Ascending aorta (tissue), 2 donors: ENCODE measurements at regions not wholly inside any gene's neighbourhood (a gene's known extent, or its start where the extent isn't known, plus 50 kb on each side); places are given as distances from the start of the nearest gene placed in this dataset.

Experiments
- DNase-seq, 2 donors: peaks; one replicate each; pipeline ENCODE4 v3.0.0-alpha.2; 2019; ENCODE audit warnings: low spot score in 2 of 2
- H3K27ac ChIP-seq, 2 donors: fragments of 200-600 bp; sonication (generic); one replicate each; pipeline ENCODE4 v1.5.1; 2016 to 2017; ENCODE audit warnings: mild to moderate bottlenecking in 1 of 2
- H3K27me3 ChIP-seq: fragments of 200-600 bp; sonication (generic); one replicate; pipeline ENCODE4 v1.5.1; 2017
- H3K36me3 ChIP-seq, 2 donors: fragments of 200-600 bp; sonication (generic); one replicate each; pipeline ENCODE4 v1.5.1; 2016
- H3K4me1 ChIP-seq, 2 donors: fragments of 200-600 bp; sonication (generic); one replicate each; pipeline ENCODE4 v1.5.1; 2016 to 2017; ENCODE audit warnings: mild to moderate bottlenecking in 1 of 2
- H3K4me3 ChIP-seq, 2 donors: fragments of 200-600 bp; sonication (generic); one replicate each; pipeline ENCODE4 v1.5.1; 2016 to 2017; ENCODE audit warnings: mild to moderate bottlenecking in 1 of 2
- H3K9me3 ChIP-seq, 2 donors: fragments of 200-600 bp; sonication (generic); one replicate each; pipeline ENCODE4 v1.5.1; 2016
- intact Hi-C: fragments of 100-400 bp; cut with DNase I; formaldehyde crosslinking; loops from one replicate; pipeline ENCODE4 v1.15.1; 2023
- TF ChIP-seq, protein P1 (sequence below), 3 experiments: fragments of 200-600 bp in 2 of 3; fragments of 450-650 bp in 1 of 3; sonication (generic) in 2 of 3; IDR thresholded peaks; one replicate each; pipeline ENCODE4 v1.5.1; 2016 to 2019; ENCODE audit warnings: antibody characterized with exemption in 3 of 3, mild to moderate bottlenecking in 1 of 3, moderate library complexity in 1 of 3

DNA sequence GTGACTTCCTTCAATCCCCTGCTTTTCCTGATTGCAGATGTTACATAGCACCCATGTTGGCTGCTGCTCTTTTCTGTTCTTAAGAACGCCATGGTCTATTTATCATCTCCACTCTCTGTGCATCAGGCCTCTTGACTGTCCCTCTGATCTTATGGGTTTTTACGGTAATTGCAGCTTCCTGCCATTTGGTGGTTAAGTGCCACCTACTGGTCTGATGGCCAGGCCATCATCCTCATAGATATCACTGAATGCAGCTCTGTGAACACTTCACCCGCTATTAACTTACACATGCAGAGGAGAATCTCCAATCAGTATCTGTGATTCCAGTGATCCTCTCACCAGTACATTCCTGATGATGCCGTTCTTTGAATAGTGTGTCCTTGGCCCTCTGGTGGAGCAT, 382.4 kb downstream of the TRAM1L1 start:
- no peak overlapping the region for H3K27ac ChIP-seq
- TF ChIP-seq, protein P1, sequence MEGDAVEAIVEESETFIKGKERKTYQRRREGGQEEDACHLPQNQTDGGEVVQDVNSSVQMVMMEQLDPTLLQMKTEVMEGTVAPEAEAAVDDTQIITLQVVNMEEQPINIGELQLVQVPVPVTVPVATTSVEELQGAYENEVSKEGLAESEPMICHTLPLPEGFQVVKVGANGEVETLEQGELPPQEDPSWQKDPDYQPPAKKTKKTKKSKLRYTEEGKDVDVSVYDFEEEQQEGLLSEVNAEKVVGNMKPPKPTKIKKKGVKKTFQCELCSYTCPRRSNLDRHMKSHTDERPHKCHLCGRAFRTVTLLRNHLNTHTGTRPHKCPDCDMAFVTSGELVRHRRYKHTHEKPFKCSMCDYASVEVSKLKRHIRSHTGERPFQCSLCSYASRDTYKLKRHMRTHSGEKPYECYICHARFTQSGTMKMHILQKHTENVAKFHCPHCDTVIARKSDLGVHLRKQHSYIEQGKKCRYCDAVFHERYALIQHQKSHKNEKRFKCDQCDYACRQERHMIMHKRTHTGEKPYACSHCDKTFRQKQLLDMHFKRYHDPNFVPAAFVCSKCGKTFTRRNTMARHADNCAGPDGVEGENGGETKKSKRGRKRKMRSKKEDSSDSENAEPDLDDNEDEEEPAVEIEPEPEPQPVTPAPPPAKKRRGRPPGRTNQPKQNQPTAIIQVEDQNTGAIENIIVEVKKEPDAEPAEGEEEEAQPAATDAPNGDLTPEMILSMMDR (IDR thresholded peaks at IDR 0.05): no peak
- intact Hi-C loops: no loop called here
- no peaks in the 10 kb centered on the region for H3K9me3 ChIP-seq
- no peak for DNase-seq
- H3K4me1 ChIP-seq: no peaks in the 10 kb centered on the region
- H3K27me3 ChIP-seq: no peaks in the 10 kb centered on the region
- no peak overlapping the region for H3K4me3 ChIP-seq
- H3K36me3 ChIP-seq: no peaks in the 10 kb centered on the region

DNA sequence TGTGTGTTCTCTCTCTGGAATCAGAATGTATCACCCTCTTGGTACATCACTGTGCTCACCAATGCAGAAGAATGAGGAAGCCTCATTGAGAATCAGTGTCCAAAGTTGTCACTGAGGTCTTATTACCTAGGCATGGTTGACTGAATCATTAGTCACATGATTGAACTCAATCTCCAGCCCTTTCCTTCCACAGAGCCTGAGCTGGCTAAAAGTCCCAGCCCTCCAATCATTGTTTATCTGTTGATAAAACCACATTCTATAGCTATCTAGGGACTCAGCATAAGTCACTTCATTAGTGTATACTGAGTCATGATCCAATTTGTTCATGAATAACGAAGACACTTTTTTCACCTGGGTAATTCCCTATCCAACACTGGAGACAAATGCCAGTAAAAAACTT, 396.8 kb downstream of the TRAM1L1 start:
- Histone ChIP-seq H3K27ac (no peak overlapping the region), H3K36me3 (no peaks in the 10 kb centered on the region), H3K27me3 (no peaks in the 10 kb centered on the region), H3K9me3 (no peaks in the 10 kb centered on the region), H3K4me1 (no peaks in the 10 kb centered on the region), H3K4me3 (no peak overlapping the region)
- DNase-seq: no peak
- intact Hi-C loops: no loop called here
- TF ChIP-seq, protein P1 (IDR thresholded peaks at IDR 0.05): no peak

DNA sequence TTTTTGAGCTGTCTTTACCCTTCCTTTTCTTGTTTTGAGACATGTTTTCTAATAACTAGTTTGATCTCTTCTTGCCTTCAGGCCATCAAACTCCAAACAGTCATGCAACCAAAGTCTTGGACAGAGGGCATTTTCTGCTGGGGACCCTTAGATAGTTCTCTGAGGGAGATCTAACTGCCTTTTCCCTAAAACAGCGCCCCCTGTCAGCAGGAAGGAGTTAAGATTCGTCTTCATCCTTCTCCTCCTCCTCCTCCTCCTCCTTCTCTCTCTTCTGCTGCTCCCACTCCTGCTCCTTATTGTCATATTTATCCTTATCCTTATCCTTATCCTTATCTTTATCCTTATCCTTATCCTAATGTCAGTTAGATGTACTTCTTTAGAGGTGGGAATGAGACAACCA, 417.2 kb downstream of the TRAM1L1 start:
- DNase-seq: no peak
- Histone ChIP-seq H3K9me3 (no peaks in the 10 kb centered on the region), H3K36me3 (no peaks in the 10 kb centered on the region), H3K27me3 (no peaks in the 10 kb centered on the region), H3K4me3 (no peak overlapping the region), H3K27ac (no peak overlapping the region), H3K4me1 (no peaks in the 10 kb centered on the region)
- TF ChIP-seq, protein P1 (IDR thresholded peaks at IDR 0.05): no peak
- intact Hi-C loops: no loop called here

DNA sequence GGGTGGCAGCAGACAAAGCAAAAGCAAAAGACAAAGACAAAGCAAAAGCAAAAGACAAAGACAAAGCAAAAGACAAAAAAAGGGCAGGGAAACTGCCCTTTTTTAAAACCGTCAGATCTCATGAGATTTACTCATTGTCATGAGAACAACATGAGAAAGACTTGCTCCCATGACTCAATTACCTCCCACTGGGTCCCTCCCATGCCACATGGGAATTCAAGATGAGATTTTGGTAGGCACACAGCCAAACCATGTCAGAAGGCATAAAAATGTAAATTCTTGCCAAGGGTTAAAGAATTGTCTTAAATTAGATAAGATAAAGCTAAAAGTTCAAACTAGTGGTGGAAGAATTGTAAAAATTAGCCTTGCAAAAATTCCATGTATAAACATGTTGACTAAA, 419.7 kb downstream of the TRAM1L1 start:
- TF ChIP-seq, protein P1 (IDR thresholded peaks at IDR 0.05): no peak
- Histone ChIP-seq H3K27ac (no peak overlapping the region), H3K4me1 (no peaks in the 10 kb centered on the region), H3K27me3 (no peaks in the 10 kb centered on the region), H3K36me3 (no peaks in the 10 kb centered on the region), H3K9me3 (no peaks in the 10 kb centered on the region), H3K4me3 (no peak overlapping the region)
- intact Hi-C loops: no loop called here
- no peak for DNase-seq

DNA sequence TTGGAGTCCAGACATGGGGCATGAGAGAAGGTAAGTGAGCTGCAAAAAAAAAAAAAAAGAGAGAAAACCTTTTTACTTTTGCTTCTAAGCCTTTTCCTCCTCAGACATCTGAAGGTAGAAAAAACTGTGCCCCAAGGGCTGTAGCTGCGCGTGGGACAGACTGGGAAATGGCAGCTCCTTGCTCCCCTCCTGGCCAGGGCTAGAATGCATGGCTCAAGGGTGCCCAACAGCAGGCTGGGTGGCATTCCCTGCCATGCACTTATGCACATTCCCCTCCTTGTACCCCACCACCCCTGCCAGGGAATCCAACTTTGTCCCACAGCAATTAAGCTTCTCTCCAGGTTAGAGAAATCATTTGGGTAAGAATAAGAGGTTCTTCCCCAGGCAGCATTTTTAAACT, 421.2 kb downstream of the TRAM1L1 start:
- H3K9me3 ChIP-seq: no peaks in the 10 kb centered on the region
- H3K27me3 ChIP-seq: no peaks in the 10 kb centered on the region
- TF ChIP-seq, protein P1 (IDR thresholded peaks at IDR 0.05): no peak
- intact Hi-C loops: no loop called here
- no peak overlapping the region for H3K4me3 ChIP-seq
- H3K27ac ChIP-seq: no peak overlapping the region
- no peaks in the 10 kb centered on the region for H3K36me3 ChIP-seq
- no peaks in the 10 kb centered on the region for H3K4me1 ChIP-seq
- no peak for DNase-seq

DNA sequence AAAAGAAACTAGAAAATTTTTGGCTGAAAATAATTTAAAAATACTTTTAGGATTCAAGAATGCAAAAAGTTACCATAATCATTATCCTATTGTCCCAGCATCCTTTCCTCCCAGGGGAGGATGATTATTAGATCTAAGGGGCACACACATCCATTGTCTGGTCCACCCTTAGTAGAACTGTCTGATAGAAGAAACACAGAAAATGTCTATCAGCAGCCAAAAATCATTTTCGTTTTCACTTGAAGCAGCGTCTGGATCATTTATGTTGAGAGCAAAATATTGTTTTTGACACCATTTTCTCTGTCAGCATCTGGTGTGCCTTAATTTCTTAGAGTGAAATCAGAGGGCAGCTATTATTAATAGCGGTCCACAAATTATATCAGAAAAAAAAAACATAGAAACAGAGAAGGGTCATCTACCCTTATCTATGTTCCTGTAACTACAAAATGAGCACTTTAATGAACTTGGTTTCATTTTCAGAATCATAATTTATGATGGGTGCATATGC, 446.3 kb downstream of the TRAM1L1 start:
- no peak overlapping the region for H3K27ac ChIP-seq

More for the DNA sequence above, 446.3 kb downstream of the TRAM1L1 start:
- H3K36me3 ChIP-seq: no peaks in the 10 kb centered on the region
- no peaks in the 10 kb centered on the region for H3K9me3 ChIP-seq
- no peaks in the 10 kb centered on the region for H3K4me1 ChIP-seq
- TF ChIP-seq, protein P1 (IDR thresholded peaks at IDR 0.05): no peak
- DNase-seq: no peak
- no peak overlapping the region for H3K4me3 ChIP-seq
- H3K27me3 ChIP-seq: no peaks in the 10 kb centered on the region
- intact Hi-C loops: no loop called here
